ENCODE measurements at regions not wholly inside any gene's neighbourhood (a gene's known extent, or its start where the extent isn't known, plus 50 kb on each side); places are given as distances from the start of the nearest gene placed in this dataset.

- no peaks in the 10 kb centered on the region for H3K79me2 ChIP-seq (ENCODE audit: control insufficient read depth, insufficient read depth, low read length)
- DNase-seq (ENCODE audit: low read depth, low spot score): no peak
- no peak overlapping the region for H3K4me3 ChIP-seq
- no peak for FAIRE-seq
- intact Hi-C loops (cut with micrococcal nuclease; ENCODE audit: unreplicated experiment) (no loop called here), in situ Hi-C loops (cut with MboI) (no loop called here)
- no peaks in the 10 kb centered on the region for H3K36me3 ChIP-seq (ENCODE audit: control insufficient read depth in 2 of 2, insufficient read depth in 2 of 2, low read length in 1 of 2)
- H4K20me1 ChIP-seq (ENCODE audit: control insufficient read depth, insufficient read depth): no peaks in the 10 kb centered on the region
- ATAC-seq: no peak
- 46% methylated on average over 4 of the region's 4 CpGs for WGBS (ENCODE audit: insufficient coverage, insufficient replicate concordance, low lambda C conversion rate, missing lambda C conversion rate)
- no peak overlapping the region for H3K27ac ChIP-seq (ENCODE audit: control insufficient read depth, insufficient read depth)
- H3K4me1 ChIP-seq (ENCODE audit: control insufficient read depth, insufficient read depth, low read length): no peaks in the 10 kb centered on the region
- ChIA-PET POLR2A (no interaction called here), RAD21 (ENCODE audit: unreplicated experiment) (no interaction called here), SMC1A (ENCODE audit: uncharacterized antibody, unreplicated experiment) (no interaction called here), CTCF (no interaction called here)
- no peak overlapping the region for H3K4me2 ChIP-seq (ENCODE audit: control insufficient read depth, insufficient read depth)
- H3K9me3 ChIP-seq (replicated peaks; ENCODE audit: control insufficient read depth, insufficient read depth, low read length): no peaks in the 10 kb centered on the region; the same call in 2 of the 3 replicates
- H2AFZ ChIP-seq (ENCODE audit: control insufficient read depth, low read depth, low read length): no peak overlapping the region
- no peaks in the 10 kb centered on the region for H3K27me3 ChIP-seq (replicated peaks in 1 of 2; ENCODE audit: control insufficient read depth in 2 of 2, insufficient read depth in 2 of 2, low read length in 1 of 2)
- H3K9ac ChIP-seq (ENCODE audit: control insufficient read depth, insufficient read depth, low read length): no peak overlapping the region
- no TSS peak for BruUV-seq (replicated peaks)
- TF ChIP-seq ZNF687 (IDR thresholded peaks at IDR 0.05): no peak
- no peak for TF ChIP-seq SMARCA5 (IDR thresholded peaks at IDR 0.05)
- no peak for TF ChIP-seq JUND (IDR thresholded peaks at IDR 0.05; ENCODE audit: low read depth, low read length)
- TF ChIP-seq CHD2 (IDR thresholded peaks at IDR 0.05; ENCODE audit: borderline replicate concordance, low read depth, low read length): no peak
- TF ChIP-seq CREB1 (IDR thresholded peaks at IDR 0.05; ENCODE audit: low read depth): no peak
- TF ChIP-seq CEBPZ (IDR thresholded peaks at IDR 0.05; ENCODE audit: low read depth, low read length): no peak
- no peak for TF ChIP-seq RELA (IDR thresholded peaks at IDR 0.05; ENCODE audit: borderline replicate concordance, partially characterized antibody)
- TF ChIP-seq E2F8 (IDR thresholded peaks at IDR 0.05; ENCODE audit: low read depth, partially characterized antibody): no peak
- no peak for TF ChIP-seq CUX1 (IDR thresholded peaks at IDR 0.05; ENCODE audit: insufficient replicate concordance, low read depth, low read length)
Measured at GRCh38 chr14:30410986-30411385, 148.0 kb upstream of the G2E3 start.

Measured in GM12878 (cell line).